Activated CD4-positive, alpha-beta memory T cell treated with anti-CD3 and anti-CD28 coated beads, Interleukin-2, amount 10 ng/mL, durations not matched to agents 7 days and 5 days (primary cell): ENCODE measurements at regions not wholly inside any gene's neighbourhood (a gene's known extent, or its start where the extent isn't known, plus 50 kb on each side); places are given as distances from the start of the nearest gene placed in this dataset.

Experiments used
- CTCF ChIA-PET: fragments of 350-600 bp; sonication (Branson Sonifier 250); formaldehyde crosslinking; loops from one replicate; lab custom pipeline; 2021; ENCODE audit warnings: antibody characterized with exemption, inconsistent platforms; lab: Charles Lee
- POLR2A ChIA-PET: fragments of 350-600 bp; sonication (Branson Sonifier 250); formaldehyde crosslinking; loops from one replicate; lab custom pipeline; 2021; ENCODE audit warnings: antibody characterized with exemption; lab: Charles Lee
- DNase-seq: peaks from one replicate; pipeline ENCODE4 v3.0.0-alpha.2; 2020
- H3K27ac Mint-ChIP-seq: one replicate; pipeline ENCODE4 v1.8.0; 2021; ENCODE audit warnings: mild to moderate bottlenecking, mixed read lengths
- H3K27me3 Mint-ChIP-seq: one replicate; pipeline ENCODE4 v1.8.0; 2021; ENCODE audit warnings: mixed read lengths
- H3K36me3 Mint-ChIP-seq: one replicate; pipeline ENCODE4 v1.8.0; 2021; ENCODE audit warnings: low read depth, mixed read lengths
- H3K4me1 Mint-ChIP-seq: one replicate; pipeline ENCODE4 v1.8.0; 2021; ENCODE audit warnings: mixed read lengths
- H3K4me3 Mint-ChIP-seq: one replicate; pipeline ENCODE4 v1.8.0; 2021; ENCODE audit warnings: mild to moderate bottlenecking, mixed read lengths
- H3K9me3 Mint-ChIP-seq: one replicate; pipeline ENCODE4 v1.8.0; 2021; ENCODE audit warnings: mixed read lengths

DNA sequence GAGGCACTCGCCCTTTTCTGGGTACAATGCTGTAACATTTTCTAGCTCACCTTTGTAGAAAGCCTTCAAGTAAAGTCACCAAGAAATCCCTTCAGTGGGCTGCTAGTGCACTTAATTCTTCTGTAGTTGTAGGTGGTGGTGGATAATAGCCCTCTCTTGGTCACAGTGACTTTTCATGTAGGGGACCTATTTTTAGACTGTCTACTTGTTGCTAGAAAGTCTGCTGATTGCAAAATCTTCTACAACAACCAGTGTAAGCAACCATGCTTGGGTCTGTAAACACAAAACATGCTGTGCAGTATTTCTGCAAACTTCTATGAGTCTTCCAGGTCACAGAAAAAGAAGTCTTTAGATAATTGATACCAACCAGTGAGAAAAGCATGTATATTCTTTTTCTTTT is 55.6 kb downstream of the PBDC1 start:
- H3K4me1 Mint-ChIP-seq = no peaks in the 10 kb centered on the region
- H3K36me3 Mint-ChIP-seq = no peaks in the 10 kb centered on the region
- ChIA-PET POLR2A (no interaction called here), CTCF (no interaction called here)
- DNase-seq = no peak
- H3K9me3 Mint-ChIP-seq = no peaks in the 10 kb centered on the region
- H3K27me3 Mint-ChIP-seq = no peaks in the 10 kb centered on the region
- no peak overlapping the region for H3K4me3 Mint-ChIP-seq
- no peak overlapping the region for H3K27ac Mint-ChIP-seq

GRCh38 chrX:76248901-76249300 is 76.0 kb downstream of the PBDC1 start:
- ChIA-PET POLR2A (no interaction called here), CTCF (no interaction called here)
- no peaks in the 10 kb centered on the region for H3K27me3 Mint-ChIP-seq
- H3K36me3 Mint-ChIP-seq = no peaks in the 10 kb centered on the region
- H3K4me3 Mint-ChIP-seq = no peak overlapping the region
- no peak overlapping the region for H3K27ac Mint-ChIP-seq
- no peak for DNase-seq
- H3K9me3 Mint-ChIP-seq = no peaks in the 10 kb centered on the region
- H3K4me1 Mint-ChIP-seq = no peaks in the 10 kb centered on the region

GRCh38 chrX:76253432-76253831 is 80.6 kb downstream of the PBDC1 start:
- CTCF ChIA-PET = interaction anchor here (0.9 kb wide), 1 partner anchor 106 kb away, joined by 3 read pairs; no protein-coding TSS in a partner anchor
- Mint-ChIP-seq H3K4me1 (no peaks in the 10 kb centered on the region), H3K27me3 (no peaks in the 10 kb centered on the region), H3K27ac (no peak overlapping the region), H3K9me3 (no peaks in the 10 kb centered on the region), H3K36me3 (no peaks in the 10 kb centered on the region), H3K4me3 (no peak overlapping the region)
- POLR2A ChIA-PET = no interaction called here
- DNase-seq = peak; percentile 43

DNA sequence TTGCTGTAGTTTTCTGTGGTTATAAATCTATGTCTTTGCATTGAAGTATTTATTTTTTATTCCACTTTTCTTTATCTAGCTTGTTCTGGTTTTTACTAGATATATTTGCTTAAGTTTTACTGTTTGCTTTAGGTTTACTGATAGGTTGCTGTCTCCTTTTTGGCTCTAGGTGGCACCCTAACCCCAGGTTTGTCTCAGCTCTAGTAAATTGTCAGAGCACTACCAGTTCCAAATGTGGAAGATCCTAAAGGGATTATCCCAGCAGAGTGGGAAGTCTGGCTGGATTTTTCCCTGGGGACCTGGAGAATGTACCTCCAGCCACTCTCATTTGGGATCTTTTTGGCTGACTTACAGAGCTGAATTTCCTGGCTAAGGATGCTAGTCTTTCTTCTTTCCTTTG is 106.1 kb downstream of the PBDC1 start:
- peak; percentile 41 for DNase-seq
- Mint-ChIP-seq H3K4me3 (no peak overlapping the region), H3K4me1 (no peaks in the 10 kb centered on the region), H3K27ac (no peak overlapping the region), H3K36me3 (no peaks in the 10 kb centered on the region), H3K9me3 (no peaks in the 10 kb centered on the region), H3K27me3 (no peaks in the 10 kb centered on the region)
- ChIA-PET POLR2A (no interaction called here), CTCF (interaction anchor here (0.6 to 1.6 kb wide), 6 partner anchors 13 to 1306 kb away, joined by 3 to 23 read pairs (median 4); no protein-coding TSS in a partner anchor)
